HepG2 (cell line): ENCODE measurements at regions not wholly inside any gene's neighbourhood (a gene's known extent, or its start where the extent isn't known, plus 50 kb on each side); places are given as distances from the start of the nearest gene placed in this dataset.

Experiments used
- ATAC-seq: fragments of 200-7000 bp; cut with Tn5 transposase; 3 replicates; pipeline ENCODE4 v1.9.1; 2020; ENCODE audit warnings: mild to moderate bottlenecking, moderate library complexity
- BruUV-seq: library from RNA; stranded (reverse); fragments of 400-500 nt; replicated peaks from 2 replicates; lab custom pipeline; 2021; lab: Mats Ljungman, UMichigan
- CTCF ChIA-PET: fragments of 300-600 bp; formaldehyde crosslinking; extraction: SDS; loops from one replicate; lab custom pipeline; 2021; ENCODE audit warnings: low total read pairs, inconsistent platforms, low intra/inter-chr PET ratio; lab: Yijun Ruan, JAX
- POLR2A ChIA-PET: fragments of 350-600 bp; sonication (Branson Sonifier 250); formaldehyde crosslinking; loops from one replicate; lab custom pipeline; 2020; ENCODE audit warnings: antibody characterized with exemption, inconsistent platforms; lab: Yijun Ruan, JAX
- DNase-seq: peaks from one replicate; pipeline ENCODE4 v3.0.0-alpha.2; 2015; ENCODE audit warnings: low spot score
- FAIRE-seq: peaks from 3 replicates; lab custom pipeline; 2011; peaks lifted over from hg19 to GRCh38; lab: Jason Lieb, UNC
- H2AFZ ChIP-seq: one replicate; pipeline ENCODE4 v1.6.1; 2011; ENCODE audit warnings: low read length, inconsistent platforms
- H3K27ac ChIP-seq: fragments of 300-600 bp; 3 replicates; pipeline ENCODE4 v1.8.0; 2011; ENCODE audit warnings: mixed run types, mild to moderate bottlenecking, mixed read lengths, low read length, inconsistent platforms; ENCODE audit not compliant: insufficient read depth; ENCODE audit errors: extremely low read length
- H3K27me3 ChIP-seq, 2 experiments: fragments of 200-600 bp in 1 of 2; 2 replicates in 1 of 2; 3 replicates in 1 of 2; pipeline versions ENCODE4 v1.6.0 to v1.8.0; 2011; ENCODE audit warnings: low read length in 2 of 2, mild to moderate bottlenecking in 2 of 2, moderate library complexity in 2 of 2, inconsistent platforms in 1 of 2; ENCODE audit not compliant: insufficient read depth in 2 of 2, control insufficient read depth in 1 of 2
- H3K36me3 ChIP-seq, 2 experiments: fragments of 200-600 bp in 1 of 2; replicated peaks in 1 of 2; 2 replicates in 1 of 2; 3 replicates in 1 of 2; pipeline versions ENCODE4 v1.5.1 to v1.8.0; 2011; ENCODE audit warnings: low read length in 2 of 2, inconsistent platforms in 1 of 2; ENCODE audit not compliant: insufficient read depth in 2 of 2, control insufficient read depth in 1 of 2
- H3K4me1 ChIP-seq: 2 replicates; pipeline ENCODE4 v1.5.1; 2012; ENCODE audit warnings: low read length, inconsistent platforms; ENCODE audit not compliant: insufficient read depth
- H3K4me2 ChIP-seq: 2 replicates; pipeline ENCODE4 v1.6.0; 2011; ENCODE audit warnings: low read depth, low read length, inconsistent platforms
- H3K4me3 ChIP-seq, 3 experiments: fragments of 200-600 bp in 1 of 3; sonication (generic), shearing (Covaris generic) in 1 of 3; replicated peaks in 1 of 3; 2 replicates each; pipeline ENCODE4 v1.5.1; 2011 to 2016; ENCODE audit warnings: low read length in 3 of 3, inconsistent platforms in 2 of 3, low read depth in 2 of 3, mild to moderate bottlenecking in 2 of 3, control low read depth in 1 of 3, mixed read lengths in 1 of 3; ENCODE audit not compliant: insufficient read depth in 1 of 3
- H3K79me2 ChIP-seq: one replicate; pipeline ENCODE4 v1.6.1; 2011; ENCODE audit warnings: low read length, inconsistent platforms; ENCODE audit not compliant: insufficient read depth
- H3K9ac ChIP-seq: 2 replicates; pipeline ENCODE4 v1.6.0; 2011; ENCODE audit warnings: mild to moderate bottlenecking, low read depth, low read length, inconsistent platforms; ENCODE audit not compliant: insufficient read depth
- H3K9me3 ChIP-seq: 2 replicates; pipeline ENCODE4 v1.5.1; 2012; ENCODE audit warnings: mild to moderate bottlenecking, low read length
- H4K20me1 ChIP-seq: 2 replicates; pipeline ENCODE4 v1.6.0; 2011; ENCODE audit warnings: inconsistent platforms, mild to moderate bottlenecking, low read length, moderate library complexity; ENCODE audit not compliant: insufficient read depth
- ATRX ChIP-seq: sonication (generic); formaldehyde crosslinking; IDR thresholded peaks from 2 replicates; pipeline ENCODE4 v1.4.0; 2020; ENCODE audit warnings: missing genetic modification reagents, borderline replicate concordance
- HNF4A ChIP-seq: sonication (generic); formaldehyde crosslinking; IDR thresholded peaks from 2 replicates; pipeline ENCODE4 v1.4.0; 2020; ENCODE audit warnings: missing genetic modification reagents
- HNRNPH1 ChIP-seq: fragments of 200-400 bp; formaldehyde crosslinking; optimal IDR thresholded peaks from 2 replicates; pipeline ENCODE3; 2017; ENCODE audit warnings: mild to moderate bottlenecking, low read depth, low read length
- LCORL ChIP-seq, 2 experiments: fragments of 450-650 bp in 1 of 2; sonication (generic) in 1 of 2; formaldehyde crosslinking in 1 of 2; IDR thresholded peaks; 2 replicates each; pipeline versions ENCODE4 v1.5.0 to v1.6.1; 2017 to 2020; ENCODE audit warnings: antibody characterized with exemption in 1 of 2, missing genetic modification reagents in 1 of 2
- MTERF4 ChIP-seq: sonication (generic); formaldehyde crosslinking; IDR thresholded peaks from 2 replicates; pipeline ENCODE4 v1.8.0; 2023; ENCODE audit warnings: mild to moderate bottlenecking, missing genetic modification reagents
- TBX3 ChIP-seq: fragments of 450-650 bp; IDR thresholded peaks from 2 replicates; pipeline ENCODE4 v1.6.1; 2017; ENCODE audit warnings: antibody characterized with exemption, mild to moderate bottlenecking, inconsistent platforms, borderline replicate concordance
- ZKSCAN8 ChIP-seq: IDR thresholded peaks from 2 replicates; pipeline ENCODE4 v1.6.1; 2016; ENCODE audit warnings: borderline replicate concordance, missing genetic modification reagents, missing compliant biosample characterization
- ZNF253 ChIP-seq: sonication (generic); formaldehyde crosslinking; IDR thresholded peaks from 2 replicates; pipeline ENCODE4 v1.8.0; 2022; ENCODE audit warnings: mild to moderate bottlenecking, missing genetic modification reagents, borderline replicate concordance
- ZNF256 ChIP-seq: sonication (generic); formaldehyde crosslinking; conservative IDR thresholded peaks from 2 replicates; pipeline ENCODE4 v1.4.0; 2020; ENCODE audit warnings: missing genetic modification reagents
- ZNF414 ChIP-seq: sonication (generic); formaldehyde crosslinking; IDR thresholded peaks from 2 replicates; pipeline ENCODE4 v1.5.0; 2020; ENCODE audit warnings: missing genetic modification reagents
- WGBS: methylation state at CpG from one replicate; pipeline ENCODE4 v1.1.6; 2017; ENCODE audit warnings: low lambda C conversion rate; 5-methylcytosine and 5-hydroxymethylcytosine counted together
- in situ Hi-C: cut with HindIII; loops from 2 replicates; pipeline ENCODE4 v1.10.0; 2017; ENCODE audit warnings: low pct_unique_long_range_greater_than_20kb; ENCODE audit not compliant: extremely low pct_ligation_motif_present
- intact Hi-C: fragments of 100-400 bp; cut with micrococcal nuclease; formaldehyde crosslinking; loops from one replicate; pipeline ENCODE4 v1.10.0; 2022; ENCODE audit not compliant: unreplicated experiment
- TF ChIP-seq, protein P1 (sequence below): sonication (generic); formaldehyde crosslinking; IDR thresholded peaks from 2 replicates; pipeline ENCODE4 v1.4.0; 2020; ENCODE audit warnings: missing genetic modification reagents
- TF ChIP-seq, protein P2 (sequence below): sonication (generic); formaldehyde crosslinking; IDR thresholded peaks from 2 replicates; pipeline ENCODE4 v1.9.0; 2021; ENCODE audit warnings: missing genetic modification reagents, mild to moderate bottlenecking, borderline replicate concordance

GRCh38 chr18:39854291-39854690 lies 2100.7 kb upstream of the PIK3C3 start (continued):
- no peak for TF ChIP-seq ZKSCAN8 (CRISPR knock-in tag)
- no peak for TF ChIP-seq MTERF4

- no peak overlapping the region for H3K27ac ChIP-seq
- DNase-seq: no peak
- POLR2A ChIA-PET: no interaction called here
- no peaks in the 10 kb centered on the region for H3K79me2 ChIP-seq
- no peaks in the 10 kb centered on the region for H4K20me1 ChIP-seq
- H3K36me3 ChIP-seq: no peaks in the 10 kb centered on the region
- H3K4me3 ChIP-seq: no peak overlapping the region
- no peak overlapping the region for H3K4me2 ChIP-seq
- no peaks in the 10 kb centered on the region for H3K9me3 ChIP-seq
- WGBS: 49% methylated on average over 5 of the region's 5 CpGs
- FAIRE-seq: no peak
- intact Hi-C loops: loop anchor here (10.0 kb wide), 1 partner anchor 1899 kb away; no protein-coding TSS in a partner anchor
- H3K27me3 ChIP-seq: peaks cover 2 to 11% of the 10 kb centered on the region in 2 experiments; a peak in 3 of 5 replicates
- ATAC-seq: no peak
- BruUV-seq: no TSS peak
- in situ Hi-C loops: no loop called here
- peaks cover 1% of the 10 kb centered on the region for H3K4me1 ChIP-seq
- no peak overlapping the region for H3K9ac ChIP-seq
- H2AFZ ChIP-seq: no peak overlapping the region
- CTCF ChIA-PET: no interaction called here
- TF ChIP-seq ZNF414 (no peak), HNF4A (CRISPR knock-in tag) (no peak), ZNF253 (CRISPR knock-in tag) (no peak), ATRX (CRISPR knock-in tag) (no peak), LCORL (IDR thresholded peaks at IDR 0.05) (no peak), LCORL (CRISPR knock-in tag; IDR thresholded peaks at IDR 0.05) (no peak), TBX3 (no peak), ZNF256 (CRISPR knock-in tag) (no peak), HNRNPH1 (no peak)
- TF ChIP-seq, protein P1, sequence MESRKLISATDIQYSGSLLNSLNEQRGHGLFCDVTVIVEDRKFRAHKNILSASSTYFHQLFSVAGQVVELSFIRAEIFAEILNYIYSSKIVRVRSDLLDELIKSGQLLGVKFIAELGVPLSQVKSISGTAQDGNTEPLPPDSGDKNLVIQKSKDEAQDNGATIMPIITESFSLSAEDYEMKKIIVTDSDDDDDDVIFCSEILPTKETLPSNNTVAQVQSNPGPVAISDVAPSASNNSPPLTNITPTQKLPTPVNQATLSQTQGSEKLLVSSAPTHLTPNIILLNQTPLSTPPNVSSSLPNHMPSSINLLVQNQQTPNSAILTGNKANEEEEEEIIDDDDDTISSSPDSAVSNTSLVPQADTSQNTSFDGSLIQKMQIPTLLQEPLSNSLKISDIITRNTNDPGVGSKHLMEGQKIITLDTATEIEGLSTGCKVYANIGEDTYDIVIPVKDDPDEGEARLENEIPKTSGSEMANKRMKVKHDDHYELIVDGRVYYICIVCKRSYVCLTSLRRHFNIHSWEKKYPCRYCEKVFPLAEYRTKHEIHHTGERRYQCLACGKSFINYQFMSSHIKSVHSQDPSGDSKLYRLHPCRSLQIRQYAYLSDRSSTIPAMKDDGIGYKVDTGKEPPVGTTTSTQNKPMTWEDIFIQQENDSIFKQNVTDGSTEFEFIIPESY (CRISPR knock-in tag): no peak
- TF ChIP-seq, protein P2, sequence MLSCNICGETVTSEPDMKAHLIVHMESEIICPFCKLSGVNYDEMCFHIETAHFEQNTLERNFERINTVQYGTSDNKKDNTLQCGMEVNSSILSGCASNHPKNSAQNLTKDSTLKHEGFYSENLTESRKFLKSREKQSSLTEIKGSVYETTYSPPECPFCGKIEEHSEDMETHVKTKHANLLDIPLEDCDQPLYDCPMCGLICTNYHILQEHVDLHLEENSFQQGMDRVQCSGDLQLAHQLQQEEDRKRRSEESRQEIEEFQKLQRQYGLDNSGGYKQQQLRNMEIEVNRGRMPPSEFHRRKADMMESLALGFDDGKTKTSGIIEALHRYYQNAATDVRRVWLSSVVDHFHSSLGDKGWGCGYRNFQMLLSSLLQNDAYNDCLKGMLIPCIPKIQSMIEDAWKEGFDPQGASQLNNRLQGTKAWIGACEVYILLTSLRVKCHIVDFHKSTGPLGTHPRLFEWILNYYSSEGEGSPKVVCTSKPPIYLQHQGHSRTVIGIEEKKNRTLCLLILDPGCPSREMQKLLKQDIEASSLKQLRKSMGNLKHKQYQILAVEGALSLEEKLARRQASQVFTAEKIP (CRISPR knock-in tag): no peak
These were observed 2108.8 kb upstream of the PIK3C3 start for GRCh38 chr18:39846265-39846664.
